GM12891 (cell line): ENCODE measurements at regions not wholly inside any gene's neighbourhood (a gene's known extent, or its start where the extent isn't known, plus 50 kb on each side); places are given as distances from the start of the nearest gene placed in this dataset.

Experiments
- PAX5 ChIP-seq: IDR thresholded peaks from 2 replicates; pipeline ENCODE4 v1.6.1; 2011; ENCODE audit warnings: low read length, moderate library complexity, mild to moderate bottlenecking; ENCODE audit not compliant: insufficient read depth, severe bottlenecking
- POLR2A ChIP-seq: IDR thresholded peaks from 2 replicates; pipeline ENCODE4 v1.6.1; 2011; ENCODE audit warnings: low read depth, low read length, control low read depth
- POLR2AphosphoS5 ChIP-seq: IDR thresholded peaks from 2 replicates; pipeline ENCODE4 v1.6.1; 2011; ENCODE audit warnings: low read depth, low read length, control low read depth
- POU2F2 ChIP-seq: IDR thresholded peaks from 2 replicates; pipeline ENCODE4 v1.6.1; 2011; ENCODE audit warnings: low read depth, mild to moderate bottlenecking, control low read depth, low read length, moderate library complexity
- SPI1 ChIP-seq: IDR thresholded peaks from 2 replicates; pipeline ENCODE4 v1.6.1; 2011; ENCODE audit warnings: low read depth, low read length, control low read depth
- TAF1 ChIP-seq: IDR thresholded peaks from 2 replicates; pipeline ENCODE4 v1.6.1; 2011; ENCODE audit warnings: low read depth, low read length, control low read depth

DNA sequence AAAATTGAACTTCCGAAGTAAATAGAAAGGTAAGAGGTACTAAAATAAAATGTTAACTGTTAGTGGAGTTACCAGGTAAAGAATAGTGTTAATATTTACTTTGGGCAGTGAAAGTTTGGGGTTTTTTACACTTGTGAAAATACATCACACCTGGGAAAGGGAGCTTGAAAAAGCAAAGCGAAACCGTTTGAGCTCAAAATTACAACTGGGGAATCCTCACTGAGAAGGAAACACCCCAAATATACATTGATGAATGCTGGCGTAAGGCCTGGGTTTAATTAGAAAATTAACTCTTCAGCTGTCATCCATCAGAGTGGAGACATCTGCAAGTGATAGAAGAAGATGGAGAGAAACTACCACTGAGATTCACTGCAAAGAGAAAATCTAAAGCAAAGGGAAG, 1153.0 kb downstream of the SLITRK5 start:
- no peak for TF ChIP-seq TAF1
- no peak for TF ChIP-seq POLR2A
- no peak for TF ChIP-seq POLR2AphosphoS5
- no peak for TF ChIP-seq SPI1
- no peak for TF ChIP-seq POU2F2
- no peak for TF ChIP-seq PAX5
